Upper lobe of left lung (tissue), 6 donors: ENCODE measurements at regions not wholly inside any gene's neighbourhood (a gene's known extent, or its start where the extent isn't known, plus 50 kb on each side); places are given as distances from the start of the nearest gene placed in this dataset.

Experiments used
- ATAC-seq, 2 donors: fragments of 200-7000 bp; cut with Tn5 transposase; one replicate each; pipeline ENCODE4 v1.9.1; 2022; ENCODE audit warnings: mild to moderate bottlenecking in 2 of 2, moderate library complexity in 2 of 2; ENCODE audit not compliant: low FRiP score in 2 of 2
- DNase-seq, 2 donors: peaks; one replicate each; pipeline ENCODE4 v3.0.0-alpha.2; 2019 to 2020
- H3K27ac ChIP-seq, 4 donors: fragments of 200-600 bp; sonication (generic); one replicate each; pipeline ENCODE4 v1.5.1; 2016 to 2019
- H3K27me3 ChIP-seq, 4 donors: fragments of 200-600 bp; sonication (generic); one replicate each; pipeline ENCODE4 v1.5.1; 2017 to 2019
- H3K36me3 ChIP-seq, 4 donors: fragments of 200-600 bp; sonication (generic); one replicate each; pipeline ENCODE4 v1.5.1; 2016 to 2019
- H3K4me1 ChIP-seq, 4 donors: fragments of 200-600 bp; sonication (generic); one replicate each; pipeline ENCODE4 v1.5.1; 2018 to 2019
- H3K4me3 ChIP-seq, 4 donors: fragments of 200-600 bp; sonication (generic); one replicate each; pipeline ENCODE4 v1.5.1; 2017 to 2019; ENCODE audit warnings: mild to moderate bottlenecking in 2 of 4, moderate library complexity in 1 of 4
- H3K9me3 ChIP-seq, 4 donors: fragments of 200-600 bp; sonication (generic); one replicate each; pipeline ENCODE4 v1.5.1; 2018 to 2019
- EP300 ChIP-seq, 4 donors: sonication (generic); formaldehyde crosslinking; IDR thresholded peaks; one replicate each; pipeline ENCODE4 v1.5.1; 2017; ENCODE audit warnings: antibody characterized with exemption in 4 of 4, control low read depth in 2 of 4
- POLR2A ChIP-seq, 4 donors: fragments of 450-650 bp; IDR thresholded peaks; one replicate each; pipeline ENCODE4 v1.5.1; 2016 to 2017; ENCODE audit warnings: antibody characterized with exemption in 4 of 4, mild to moderate bottlenecking in 2 of 4
- POLR2AphosphoS5 ChIP-seq, 2 donors: sonication (generic); formaldehyde crosslinking; IDR thresholded peaks; one replicate each; pipeline ENCODE4 v1.5.1; 2017; ENCODE audit warnings: antibody characterized with exemption in 2 of 2
- WGBS, 2 donors: methylation state at CpG; one replicate each; pipeline ENCODE4 v1.1.5; 2017 to 2018; 5-methylcytosine and 5-hydroxymethylcytosine counted together
- TF ChIP-seq, protein P1 (sequence below), 6 experiments: fragments of 450-650 bp in 4 of 6; fragments of 200-600 bp in 2 of 6; sonication (generic) in 2 of 6; IDR thresholded peaks; one replicate each; pipeline ENCODE4 v1.5.1; 2016 to 2019; ENCODE audit warnings: antibody characterized with exemption in 6 of 6
- donor health status: DM: no; HTN: no; CAD: no; lungs with moderate emphysema.
- donor health status: DM: no; HTN: yes; CAD: no; lungs with severe emphysema.

DNA sequence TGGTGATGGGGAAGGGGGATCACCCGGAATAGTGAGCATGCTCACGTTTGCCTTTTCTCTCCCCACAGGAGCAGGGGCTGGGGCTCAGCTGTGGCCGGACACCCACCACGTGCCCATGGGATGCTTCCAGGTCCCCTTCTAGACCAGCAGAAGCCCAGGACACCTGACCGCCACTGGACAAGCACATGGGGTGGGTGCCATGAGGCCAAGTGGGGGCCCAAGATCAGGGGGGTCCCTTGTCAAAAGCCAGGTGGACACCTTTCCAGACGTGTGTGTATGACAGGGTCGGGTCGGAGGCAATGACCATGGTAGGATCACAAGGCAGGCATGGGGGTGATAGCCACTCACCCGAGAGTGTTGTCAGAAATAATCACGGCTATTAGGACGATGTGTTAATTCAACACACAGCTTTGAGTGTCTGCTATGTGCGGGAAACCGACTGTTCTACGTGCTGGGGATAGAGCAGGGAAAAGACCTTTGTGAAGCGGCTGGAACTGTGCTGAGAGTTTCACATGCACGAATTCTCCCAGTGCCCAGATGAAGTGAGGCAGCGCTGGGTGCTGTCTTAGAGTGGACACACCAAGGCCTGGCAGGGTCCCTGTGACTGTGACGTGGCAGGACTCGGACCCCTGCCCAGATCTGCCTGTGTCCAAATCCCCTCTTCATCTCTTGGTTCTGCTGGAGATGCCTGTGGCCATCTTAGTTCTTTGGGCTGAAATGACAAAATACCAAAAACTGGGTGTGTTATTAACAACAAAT is 244.7 kb downstream of the NDUFA10 start:
- peak; percentile 14 to 45 for DNase-seq
- Histone ChIP-seq H3K4me1 (no peaks in the 10 kb centered on the region), H3K36me3 (no peaks in the 10 kb centered on the region), H3K9me3 (no peaks in the 10 kb centered on the region), H3K27me3 (no peaks in the 10 kb centered on the region), H3K4me3 (no peak overlapping the region), H3K27ac (no peak overlapping the region)
- 96% methylated on average over 13 to 19 of the region's 19 CpGs for WGBS, 2 donors
- no peak for TF ChIP-seq EP300 (IDR thresholded peaks at IDR 0.05)
- ATAC-seq: no peak

DNA sequence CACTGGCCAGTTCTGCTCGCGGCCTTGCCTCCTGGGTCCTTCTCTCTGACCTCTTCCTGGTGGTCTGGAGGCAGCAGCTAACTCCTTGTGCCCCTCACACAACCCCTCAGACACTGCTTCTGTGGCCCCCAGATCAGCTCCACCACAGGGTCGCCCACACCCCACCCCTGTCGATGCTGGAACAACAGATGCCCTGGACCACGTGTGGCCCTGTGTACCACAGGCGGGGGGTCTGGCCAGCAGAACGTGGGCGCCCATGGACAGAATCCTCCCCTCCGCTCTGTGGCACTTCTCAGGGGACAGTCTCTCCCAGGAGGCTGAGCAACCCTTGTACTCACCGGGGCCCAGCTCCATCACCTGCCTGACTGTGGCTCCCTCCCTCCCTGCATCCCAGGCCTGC is 245.6 kb downstream of the NDUFA10 start:
- Histone ChIP-seq H3K36me3 (no peaks in the 10 kb centered on the region), H3K4me1 (no peaks in the 10 kb centered on the region), H3K4me3 (no peak overlapping the region), H3K27ac (no peak overlapping the region), H3K27me3 (no peaks in the 10 kb centered on the region), H3K9me3 (no peaks in the 10 kb centered on the region)
- 90 to 95% methylated on average over 6 to 10 of the region's 10 CpGs for WGBS, 2 donors
- no peak for TF ChIP-seq POLR2AphosphoS5 (IDR thresholded peaks at IDR 0.05)
- no peak for TF ChIP-seq EP300 (IDR thresholded peaks at IDR 0.05)
- TF ChIP-seq, protein P1, sequence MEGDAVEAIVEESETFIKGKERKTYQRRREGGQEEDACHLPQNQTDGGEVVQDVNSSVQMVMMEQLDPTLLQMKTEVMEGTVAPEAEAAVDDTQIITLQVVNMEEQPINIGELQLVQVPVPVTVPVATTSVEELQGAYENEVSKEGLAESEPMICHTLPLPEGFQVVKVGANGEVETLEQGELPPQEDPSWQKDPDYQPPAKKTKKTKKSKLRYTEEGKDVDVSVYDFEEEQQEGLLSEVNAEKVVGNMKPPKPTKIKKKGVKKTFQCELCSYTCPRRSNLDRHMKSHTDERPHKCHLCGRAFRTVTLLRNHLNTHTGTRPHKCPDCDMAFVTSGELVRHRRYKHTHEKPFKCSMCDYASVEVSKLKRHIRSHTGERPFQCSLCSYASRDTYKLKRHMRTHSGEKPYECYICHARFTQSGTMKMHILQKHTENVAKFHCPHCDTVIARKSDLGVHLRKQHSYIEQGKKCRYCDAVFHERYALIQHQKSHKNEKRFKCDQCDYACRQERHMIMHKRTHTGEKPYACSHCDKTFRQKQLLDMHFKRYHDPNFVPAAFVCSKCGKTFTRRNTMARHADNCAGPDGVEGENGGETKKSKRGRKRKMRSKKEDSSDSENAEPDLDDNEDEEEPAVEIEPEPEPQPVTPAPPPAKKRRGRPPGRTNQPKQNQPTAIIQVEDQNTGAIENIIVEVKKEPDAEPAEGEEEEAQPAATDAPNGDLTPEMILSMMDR (IDR thresholded peaks at IDR 0.05): no peak
- no peak for TF ChIP-seq POLR2A (IDR thresholded peaks at IDR 0.05)
- peak; percentile 5 to 46 for DNase-seq
- no peak for ATAC-seq

DNA sequence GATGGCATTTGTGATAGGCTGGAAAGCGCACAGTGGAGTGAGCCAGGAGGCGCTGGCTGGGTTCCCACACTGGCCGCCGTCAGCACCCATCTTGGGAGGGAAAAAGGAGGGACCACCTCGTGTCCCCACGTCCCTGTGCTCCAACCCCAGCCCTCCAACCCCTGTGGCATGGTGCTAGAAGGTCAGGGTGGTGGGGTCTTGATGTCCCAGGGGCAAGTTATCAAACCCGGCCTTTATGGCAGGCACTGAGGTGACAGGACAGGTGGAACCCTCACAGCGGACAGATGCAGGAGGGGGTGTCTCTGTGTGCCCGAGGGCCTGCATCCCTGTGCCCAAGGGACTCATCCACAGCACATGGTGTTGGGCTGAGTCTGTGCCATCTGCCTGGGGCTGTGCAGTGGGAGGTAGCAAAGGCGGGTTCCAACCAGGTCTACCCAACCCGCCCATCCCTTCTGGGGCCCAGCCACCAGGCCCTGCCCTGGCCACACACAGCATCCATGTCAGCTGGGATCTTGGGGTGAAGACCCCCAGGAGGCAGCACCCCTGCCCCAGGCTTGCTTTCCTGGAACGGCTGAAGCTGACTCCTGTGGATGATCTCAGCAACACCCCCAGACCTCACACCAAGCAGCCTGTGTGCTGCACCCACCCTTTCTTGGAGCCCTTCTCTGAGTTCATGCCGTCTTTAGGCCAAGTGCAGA is 246.1 kb downstream of the NDUFA10 start:
- DNase-seq (peak; percentile 10 to 48), ATAC-seq (no peak)
- WGBS, 2 donors: 88 to 95% methylated on average over 6 to 13 of the region's 13 CpGs

DNA sequence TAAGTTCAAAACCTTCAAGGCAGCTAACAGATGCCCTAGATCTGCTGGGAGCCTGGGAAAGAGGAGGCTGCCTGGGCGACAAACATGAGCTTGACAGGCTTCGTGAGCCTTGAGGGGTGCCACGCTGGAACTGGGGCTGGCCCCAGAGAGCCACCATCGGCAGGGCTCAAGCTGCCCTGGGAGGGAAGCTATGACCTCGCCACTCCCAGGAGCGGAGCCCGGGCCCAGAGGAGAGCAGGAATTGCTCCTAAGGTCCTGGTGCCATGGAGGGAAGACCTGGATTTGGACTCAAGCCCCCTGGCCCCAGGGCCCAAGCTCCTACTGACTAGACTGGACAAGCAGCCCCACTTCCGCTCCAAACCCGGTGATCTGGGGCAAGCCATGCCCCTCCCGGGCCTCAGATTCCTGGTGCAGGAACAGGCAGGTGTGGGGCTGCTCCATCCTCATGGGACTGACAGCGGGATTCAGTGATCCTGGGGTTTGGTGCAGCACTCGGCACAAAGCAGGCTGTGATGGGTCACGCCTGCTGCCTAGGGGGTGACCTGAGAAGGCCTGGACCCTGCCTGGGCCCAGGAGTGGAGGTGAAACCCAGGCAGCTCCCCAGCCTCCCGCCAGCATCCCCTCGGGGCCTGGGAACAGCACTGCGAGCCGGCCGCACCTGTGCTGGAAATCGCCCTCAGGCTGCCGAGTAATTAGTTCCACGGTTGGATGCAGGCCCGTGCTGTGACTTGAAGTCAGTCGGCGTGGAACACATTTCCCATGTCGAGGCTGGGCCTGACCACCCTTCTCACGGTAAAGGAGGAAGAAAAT is 246.9 kb downstream of the NDUFA10 start:
- Histone ChIP-seq H3K4me3 (no peak overlapping the region), H3K9me3 (no peaks in the 10 kb centered on the region), H3K36me3 (no peaks in the 10 kb centered on the region), H3K4me1 (no peaks in the 10 kb centered on the region), H3K27me3 (no peaks in the 10 kb centered on the region), H3K27ac (no peak overlapping the region)
- ATAC-seq (no peak), DNase-seq (peak; percentile 12 to 56)
- 86 to 92% methylated on average over 7 to 25 of the region's 26 CpGs for WGBS, 2 donors
- TF ChIP-seq, protein P1 (IDR thresholded peaks at IDR 0.05): no peak
- no peak for TF ChIP-seq EP300 (IDR thresholded peaks at IDR 0.05)
- no peak for TF ChIP-seq POLR2AphosphoS5 (IDR thresholded peaks at IDR 0.05)
- no peak for TF ChIP-seq POLR2A (IDR thresholded peaks at IDR 0.05)

More for the DNA sequence above, 246.1 kb downstream of the NDUFA10 start:
- TF ChIP-seq POLR2A (IDR thresholded peaks at IDR 0.05) (no peak), EP300 (IDR thresholded peaks at IDR 0.05) (no peak), POLR2AphosphoS5 (IDR thresholded peaks at IDR 0.05) (no peak)
- TF ChIP-seq, protein P1 (IDR thresholded peaks at IDR 0.05): no peak
- H3K4me1 ChIP-seq: no peaks in the 10 kb centered on the region
- no peaks in the 10 kb centered on the region for H3K9me3 ChIP-seq
- no peaks in the 10 kb centered on the region for H3K36me3 ChIP-seq
- H3K27me3 ChIP-seq: no peaks in the 10 kb centered on the region
- H3K4me3 ChIP-seq: no peak overlapping the region
- no peak overlapping the region for H3K27ac ChIP-seq

DNA sequence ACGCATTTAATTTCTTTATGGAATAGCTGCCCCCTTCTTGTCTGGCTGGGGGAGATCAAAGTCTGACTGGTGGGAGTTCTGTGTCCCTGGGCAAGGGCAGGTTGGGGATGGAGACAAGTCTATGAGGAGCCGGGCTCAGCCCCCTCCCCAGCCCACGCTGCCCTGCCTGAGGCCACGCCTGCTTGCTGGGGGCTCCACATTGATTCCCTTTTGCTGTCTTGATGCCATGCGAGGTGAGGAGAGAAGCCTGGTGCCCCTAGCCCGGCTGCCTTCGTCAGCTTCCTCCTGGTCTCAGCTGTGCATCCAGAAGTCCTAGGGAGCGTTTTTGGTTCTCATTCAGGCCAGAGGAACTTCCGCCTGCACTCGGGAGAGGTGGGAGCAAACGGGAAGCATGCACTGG is 247.9 kb downstream of the NDUFA10 start:
- ATAC-seq (no peak), DNase-seq (peak; percentile 6 to 49)
- TF ChIP-seq, protein P1 (IDR thresholded peaks at IDR 0.05): no peak
- TF ChIP-seq POLR2A (IDR thresholded peaks at IDR 0.05) (no peak), POLR2AphosphoS5 (IDR thresholded peaks at IDR 0.05) (no peak), EP300 (IDR thresholded peaks at IDR 0.05) (no peak)
- H3K4me1 ChIP-seq: no peaks in the 10 kb centered on the region
- no peaks in the 10 kb centered on the region for H3K27me3 ChIP-seq
- peaks cover 0 to 4% (median 0%) of the 10 kb centered on the region in 4 donors for H3K9me3 ChIP-seq
- no peak overlapping the region for H3K4me3 ChIP-seq
- H3K27ac ChIP-seq: no peak overlapping the region
- H3K36me3 ChIP-seq: no peaks in the 10 kb centered on the region
- WGBS, 2 donors: 84 to 90% methylated on average over 8 to 11 of the region's 11 CpGs
